CD14-positive monocyte (primary cell): ENCODE measurements at regions not wholly inside any gene's neighbourhood (a gene's known extent, or its start where the extent isn't known, plus 50 kb on each side); places are given as distances from the start of the nearest gene placed in this dataset.

ENCODE experiments used
- DNase-seq, 3 donors: peaks; one replicate each; pipeline ENCODE4 v3.0.0-alpha.2; 2011 to 2022
- H2AFZ ChIP-seq: 2 replicates; pipeline ENCODE4 v1.6.0; 2012; ENCODE audit warnings: mild to moderate bottlenecking, low read depth, low read length, inconsistent platforms; ENCODE audit not compliant: insufficient read depth, poor library complexity, severe bottlenecking
- H3K27ac ChIP-seq, 2 donors: 1 replicate in 1 of 2; 2 replicates in 1 of 2; pipeline ENCODE4 v1.5.1; 2012 to 2013; ENCODE audit warnings: low read length in 2 of 2, control low read depth in 1 of 2, inconsistent platforms in 1 of 2, low read depth in 1 of 2, mild to moderate bottlenecking in 1 of 2
- H3K27me3 ChIP-seq, 2 donors: one replicate each; pipeline versions ENCODE4 v1.6.0 to v1.6.1; 2011 to 2013; ENCODE audit warnings: low read length in 2 of 2; ENCODE audit not compliant: control insufficient read depth in 2 of 2, insufficient read depth in 2 of 2
- H3K36me3 ChIP-seq, 2 donors: replicated peaks in 1 of 2; 1 replicate in 1 of 2; 2 replicates in 1 of 2; pipeline versions ENCODE4 v1.5.1 to v1.6.1; 2012 to 2013; ENCODE audit warnings: low read length in 2 of 2, control low read depth in 1 of 2, inconsistent platforms in 1 of 2, mild to moderate bottlenecking in 1 of 2; ENCODE audit not compliant: insufficient read depth in 2 of 2, control insufficient read depth in 1 of 2
- H3K4me1 ChIP-seq, 2 donors: 1 replicate in 1 of 2; 2 replicates in 1 of 2; pipeline versions ENCODE4 v1.5.1 to v1.6.1; 2012 to 2013; ENCODE audit warnings: low read length in 2 of 2, control low read depth in 1 of 2, inconsistent platforms in 1 of 2, mild to moderate bottlenecking in 1 of 2, moderate library complexity in 1 of 2; ENCODE audit not compliant: insufficient read depth in 2 of 2, control insufficient read depth in 1 of 2
- H3K4me2 ChIP-seq: replicated peaks from 2 replicates; pipeline ENCODE3; 2012; ENCODE audit warnings: low read length, moderate library complexity, mild to moderate bottlenecking; ENCODE audit not compliant: poor library complexity, severe bottlenecking; ENCODE audit errors: extremely low read depth
- H3K4me3 ChIP-seq, 3 experiments: fragments of 200-600 bp in 1 of 3; sonication (generic) in 1 of 3; replicated peaks in 1 of 3; 1 replicate in 2 of 3; 2 replicates in 1 of 3; pipeline ENCODE4 v1.5.1; 2011 to 2013; ENCODE audit warnings: low read length in 3 of 3, mild to moderate bottlenecking in 3 of 3, control low read depth in 2 of 3, low read depth in 2 of 3, inconsistent platforms in 1 of 3, moderate library complexity in 1 of 3
- H3K79me2 ChIP-seq: 2 replicates; pipeline ENCODE4 v1.6.0; 2012; ENCODE audit warnings: mild to moderate bottlenecking, control low read depth, inconsistent platforms, low read length, moderate library complexity; ENCODE audit not compliant: insufficient read depth
- H3K9ac ChIP-seq: 2 replicates; pipeline ENCODE4 v1.6.0; 2017; ENCODE audit warnings: low read length, mild to moderate bottlenecking; ENCODE audit not compliant: insufficient read depth, poor library complexity, severe bottlenecking
- H3K9me3 ChIP-seq, 2 donors: replicated peaks in 1 of 2; 1 replicate in 1 of 2; 2 replicates in 1 of 2; pipeline versions ENCODE4 v1.5.1 to v1.6.1; 2012 to 2013; ENCODE audit warnings: low read length in 2 of 2, control low read depth in 1 of 2; ENCODE audit not compliant: control insufficient read depth in 1 of 2, insufficient read depth in 1 of 2
- H4K20me1 ChIP-seq: 2 replicates; pipeline ENCODE4 v1.6.0; 2012; ENCODE audit warnings: mild to moderate bottlenecking, low read length, control low read depth, moderate library complexity; ENCODE audit not compliant: insufficient read depth
- H3K27ac Mint-ChIP-seq, 7 donors: one replicate each; pipeline ENCODE4 v1.8.0; 2020; ENCODE audit warnings: mild to moderate bottlenecking in 7 of 7, mixed read lengths in 7 of 7, moderate library complexity in 6 of 7, inconsistent platforms in 2 of 7
- H3K27me3 Mint-ChIP-seq, 3 donors: one replicate each; pipeline ENCODE4 v1.8.0; 2021 to 2022; ENCODE audit warnings: low read depth in 3 of 3, mild to moderate bottlenecking in 3 of 3, mixed read lengths in 3 of 3, moderate library complexity in 3 of 3, inconsistent platforms in 1 of 3
- H3K36me3 Mint-ChIP-seq, 2 donors: one replicate each; pipeline ENCODE4 v1.8.0; 2020; ENCODE audit warnings: mixed read lengths in 2 of 2, inconsistent platforms in 1 of 2, mild to moderate bottlenecking in 1 of 2
- H3K4me1 Mint-ChIP-seq: one replicate; pipeline ENCODE4 v1.8.0; 2020; ENCODE audit warnings: mild to moderate bottlenecking, mixed read lengths
- H3K4me3 Mint-ChIP-seq, 2 donors: one replicate each; pipeline ENCODE4 v1.8.0; 2020; ENCODE audit warnings: mild to moderate bottlenecking in 2 of 2, mixed read lengths in 2 of 2, moderate library complexity in 1 of 2
- H3K9me3 Mint-ChIP-seq, 7 donors: one replicate each; pipeline ENCODE4 v1.8.0; 2020 to 2022; ENCODE audit warnings: mixed read lengths in 7 of 7, mild to moderate bottlenecking in 6 of 7, moderate library complexity in 6 of 7, inconsistent platforms in 2 of 7
- WGBS: methylation state at CpG from one replicate; pipeline ENCODE4 v1.1.5; 2013; ENCODE audit warnings: missing lambda C conversion rate; ENCODE audit not compliant: insufficient coverage; 5-methylcytosine and 5-hydroxymethylcytosine counted together
- intact Hi-C, 2 donors: fragments of 100-400 bp; cut with micrococcal nuclease; formaldehyde crosslinking; loops; one replicate each; pipeline versions ENCODE4 v1.15.0 to v1.15.1; 2023
- TF ChIP-seq, protein P1 (sequence below): fragments of 200-600 bp; IDR thresholded peaks from one replicate; pipeline ENCODE4 v1.8.0; 2022; ENCODE audit warnings: antibody characterized with exemption, mild to moderate bottlenecking

DNA sequence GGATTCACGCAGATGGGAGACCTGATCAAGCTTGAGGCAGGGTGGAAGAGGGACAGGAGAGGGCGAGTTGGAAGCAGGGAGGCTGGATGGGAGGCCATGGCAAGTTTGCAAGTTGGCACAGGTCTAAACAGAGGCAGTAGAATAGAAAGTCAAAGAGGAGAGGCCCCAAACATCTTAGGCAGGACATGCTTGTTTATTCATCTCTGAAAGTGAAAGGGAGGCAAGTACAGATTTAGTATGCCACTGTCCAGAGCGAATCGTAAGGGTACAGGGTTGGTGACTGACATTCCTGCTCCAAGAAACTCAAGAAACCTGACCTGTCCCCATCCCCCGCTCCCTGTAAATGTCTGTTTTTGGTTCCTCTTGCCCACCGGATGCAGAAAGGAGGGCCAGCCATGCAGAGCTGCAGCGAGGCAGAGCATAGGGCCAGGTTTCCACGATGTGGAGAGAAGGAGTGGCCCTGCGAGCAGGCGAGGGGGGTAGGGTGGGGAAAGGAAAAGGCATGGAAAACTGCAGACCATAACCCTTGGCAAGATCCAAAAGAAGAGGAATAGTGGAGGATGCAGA lies 96.2 kb upstream of the BOD1 start:
- Histone ChIP-seq H3K27me3 (no peaks in the 10 kb centered on the region), H3K27ac (no peak overlapping the region), H2AFZ (no peak overlapping the region), H4K20me1 (no peaks in the 10 kb centered on the region), H3K4me1 (peaks cover 3 to 50% of the 10 kb centered on the region in 2 donors), H3K79me2 (no peaks in the 10 kb centered on the region), H3K9me3 (no peaks in the 10 kb centered on the region), H3K4me3 (no peak overlapping the region), H3K9ac (no peak overlapping the region), H3K4me2 (no peak overlapping the region), H3K36me3 (no peaks in the 10 kb centered on the region)
- Mint-ChIP-seq H3K27me3 (peaks cover 2 to 7% (median 5%) of the 10 kb centered on the region in 3 donors), H3K4me1 (peaks cover 41% of the 10 kb centered on the region), H3K27ac (peak overlapping the region in 4 of 7 donors; percentile 60 to 80 (median 70)), H3K9me3 (peaks cover 0 to 3% (median 0%) of the 10 kb centered on the region in 7 donors), H3K4me3 (no peak overlapping the region), H3K36me3 (peaks cover 0 to 4% of the 10 kb centered on the region in 2 donors)
- DNase-seq: no peak
- WGBS: 73% methylated on average over 7 of the region's 10 CpGs
- TF ChIP-seq, protein P1, sequence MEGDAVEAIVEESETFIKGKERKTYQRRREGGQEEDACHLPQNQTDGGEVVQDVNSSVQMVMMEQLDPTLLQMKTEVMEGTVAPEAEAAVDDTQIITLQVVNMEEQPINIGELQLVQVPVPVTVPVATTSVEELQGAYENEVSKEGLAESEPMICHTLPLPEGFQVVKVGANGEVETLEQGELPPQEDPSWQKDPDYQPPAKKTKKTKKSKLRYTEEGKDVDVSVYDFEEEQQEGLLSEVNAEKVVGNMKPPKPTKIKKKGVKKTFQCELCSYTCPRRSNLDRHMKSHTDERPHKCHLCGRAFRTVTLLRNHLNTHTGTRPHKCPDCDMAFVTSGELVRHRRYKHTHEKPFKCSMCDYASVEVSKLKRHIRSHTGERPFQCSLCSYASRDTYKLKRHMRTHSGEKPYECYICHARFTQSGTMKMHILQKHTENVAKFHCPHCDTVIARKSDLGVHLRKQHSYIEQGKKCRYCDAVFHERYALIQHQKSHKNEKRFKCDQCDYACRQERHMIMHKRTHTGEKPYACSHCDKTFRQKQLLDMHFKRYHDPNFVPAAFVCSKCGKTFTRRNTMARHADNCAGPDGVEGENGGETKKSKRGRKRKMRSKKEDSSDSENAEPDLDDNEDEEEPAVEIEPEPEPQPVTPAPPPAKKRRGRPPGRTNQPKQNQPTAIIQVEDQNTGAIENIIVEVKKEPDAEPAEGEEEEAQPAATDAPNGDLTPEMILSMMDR: no peak
- intact Hi-C loops: no loop called here

DNA sequence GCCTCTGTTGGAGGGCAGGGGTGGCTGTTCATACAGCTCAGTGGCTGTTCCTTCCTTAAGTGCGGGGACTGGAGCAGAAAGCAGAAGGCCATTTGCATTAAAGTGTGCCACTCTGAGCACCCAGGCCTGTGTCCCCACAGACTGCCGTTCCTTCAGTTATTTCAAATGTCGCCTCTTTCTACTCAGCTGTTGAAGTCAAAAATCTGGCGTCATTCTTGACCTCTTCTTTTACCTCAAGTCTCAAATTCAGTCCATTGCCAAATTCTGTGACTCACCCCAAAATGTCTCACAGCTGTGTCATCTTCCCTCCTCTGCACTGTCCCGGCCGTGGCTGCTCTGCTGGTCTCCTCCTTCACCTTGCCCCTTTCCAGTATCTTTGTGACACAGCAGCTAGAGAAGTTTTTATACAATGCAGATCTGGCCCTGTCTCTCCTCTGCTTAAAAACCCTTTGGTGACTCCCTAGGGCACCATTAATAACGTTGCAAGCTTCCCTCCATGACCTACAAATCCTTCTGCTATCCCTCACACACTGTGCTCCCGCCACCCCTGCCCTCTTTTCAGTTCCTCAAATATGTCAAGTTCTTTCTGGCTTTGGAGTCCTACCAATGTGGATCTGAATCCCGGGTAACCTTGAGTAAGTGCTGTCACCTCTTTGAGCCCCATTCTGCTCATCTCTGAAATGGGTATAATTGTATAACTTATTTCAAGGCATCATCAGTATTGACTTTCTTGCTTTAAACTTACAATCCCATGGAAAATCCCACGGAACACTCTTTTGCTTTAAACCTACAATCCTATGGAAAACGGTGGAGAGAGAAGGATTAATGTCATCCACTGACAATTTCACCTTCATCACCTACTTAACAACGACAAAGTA lies 98.3 kb upstream of the BOD1 start:
- H3K36me3 Mint-ChIP-seq: peaks cover 0 to 4% of the 10 kb centered on the region in 2 donors
- peak overlapping the region in 5 of 7 donors; percentile 88 to 99 (median 95) for H3K27ac Mint-ChIP-seq
- H3K4me3 ChIP-seq: peak overlapping the region in 1 of 3 experiments; percentile 7
- 30% methylated on average over 8 of the region's 12 CpGs for WGBS
- peak; percentile 15 to 97 (median 95) for DNase-seq
- H4K20me1 ChIP-seq: no peaks in the 10 kb centered on the region
- peak overlapping the region in 1 of 2 donors; percentile 83 for H3K27ac ChIP-seq
- no peaks in the 10 kb centered on the region for H3K9me3 ChIP-seq
- peak overlapping the region; percentile 40 for H3K4me2 ChIP-seq
- peak overlapping the region; percentile 44 for H3K9ac ChIP-seq
- H3K79me2 ChIP-seq: no peaks in the 10 kb centered on the region
- peaks cover 13 to 65% of the 10 kb centered on the region in 2 donors for H3K4me1 ChIP-seq
- peak overlapping the region; percentile 21 to 60 for H3K4me3 Mint-ChIP-seq
- H2AFZ ChIP-seq: peak overlapping the region; percentile 18
- TF ChIP-seq, protein P1: no peak
- intact Hi-C loops: loop anchor here in 1 of 2 donors (2.0 kb wide), 1 partner anchor 28 kb away; no protein-coding TSS in a partner anchor
- H3K36me3 ChIP-seq: no peaks in the 10 kb centered on the region
- H3K27me3 Mint-ChIP-seq: peaks cover 4 to 8% (median 7%) of the 10 kb centered on the region in 3 donors
- H3K27me3 ChIP-seq: no peaks in the 10 kb centered on the region
- H3K4me1 Mint-ChIP-seq: peaks cover 57% of the 10 kb centered on the region
- H3K9me3 Mint-ChIP-seq: peaks cover 0 to 3% (median 0%) of the 10 kb centered on the region in 7 donors
